ENCODE measurements at regions not wholly inside any gene's neighbourhood (a gene's known extent, or its start where the extent isn't known, plus 50 kb on each side); places are given as distances from the start of the nearest gene placed in this dataset.

GRCh38 chr14:100400115-100400514 is 77.0 kb downstream of the SLC25A47 start:
- DNase-seq: no peak

- DNase-seq: no peak
These were observed 78.0 kb downstream of the SLC25A47 start for GRCh38 chr14:100401031-100401692.

- DNase-seq: no peak
These were observed 78.7 kb downstream of the SLC25A47 start for GRCh38 chr14:100401792-100402191.

GRCh38 chr14:100402631-100403030 is 79.5 kb downstream of the SLC25A47 start:
- no peak for DNase-seq

GRCh38 chr14:100403105-100403504 is 80.0 kb downstream of the SLC25A47 start:
- DNase-seq: no peak

- no peak for DNase-seq
These were observed 80.7 kb downstream of the SLC25A47 start for GRCh38 chr14:100403802-100404365.

GRCh38 chr14:100404419-100404818 is 81.3 kb downstream of the SLC25A47 start:
- DNase-seq: no peak

- DNase-seq: no peak
These were observed 82.8 kb downstream of the SLC25A47 start for GRCh38 chr14:100405760-100406455.

GRCh38 chr14:100406505-100407131 is 83.5 kb downstream of the SLC25A47 start:
- no peak for DNase-seq

GRCh38 chr14:100407376-100408102 is 84.4 kb downstream of the SLC25A47 start:
- DNase-seq: no peak

- no peak for DNase-seq
These were observed 85.3 kb downstream of the SLC25A47 start for GRCh38 chr14:100408350-100409002.

GRCh38 chr14:100409003-100409360 is 85.8 kb downstream of the SLC25A47 start:
- DNase-seq: no peak

GRCh38 chr14:100409651-100410050 is 86.5 kb downstream of the SLC25A47 start:
- no peak for DNase-seq

- no peak for DNase-seq
These were observed 87.0 kb downstream of the SLC25A47 start for GRCh38 chr14:100410056-100410565.

GRCh38 chr14:100413699-100414098 is 90.6 kb downstream of the SLC25A47 start:
- no peak for DNase-seq

GRCh38 chr14:100415226-100415625 is 92.1 kb downstream of the SLC25A47 start:
- no peak for DNase-seq

- no peak for DNase-seq
These were observed 93.0 kb downstream of the SLC25A47 start for GRCh38 chr14:100416081-100416680.

GRCh38 chr14:100416921-100417860 is 94.1 kb downstream of the SLC25A47 start:
- DNase-seq: peak; percentile 74

GRCh38 chr14:100419856-100420255 is 96.7 kb downstream of the SLC25A47 start:
- DNase-seq: no peak

GRCh38 chr14:100421756-100422470 is 98.8 kb downstream of the SLC25A47 start:
- DNase-seq: no peak

All from NCI-H510A (cell line).